ENCODE measurements at regions not wholly inside any gene's neighbourhood (a gene's known extent, or its start where the extent isn't known, plus 50 kb on each side); places are given as distances from the start of the nearest gene placed in this dataset.

- H3K36me3 ChIP-seq (replicated peaks in 1 of 2; ENCODE audit: control extremely low read depth in 1 of 2, control insufficient read depth in 1 of 2, extremely low read depth in 1 of 2, insufficient read depth in 2 of 2, low read length in 1 of 2) = no peaks in the 10 kb centered on the region
- Mint-ChIP-seq H3K9me3 (ENCODE audit: insufficient read depth) (no peaks in the 10 kb centered on the region), H3K4me1 (peaks cover 7% of the 10 kb centered on the region), H3K27ac (no peak overlapping the region), H3K4me3 (no peak overlapping the region), H3K27me3 (peaks cover 22% of the 10 kb centered on the region)
- H3K4me1 ChIP-seq (ENCODE audit: control insufficient read depth in 2 of 2, insufficient read depth in 2 of 2, low read length in 2 of 2) = peaks cover 0 to 5% of the 10 kb centered on the region in 2 donors
- H3K27me3 ChIP-seq (replicated peaks in 1 of 4; ENCODE audit: control extremely low read depth in 1 of 4, control insufficient read depth in 3 of 4, insufficient read depth in 4 of 4, low read length in 3 of 4) = no peaks in the 10 kb centered on the region
- no peaks in the 10 kb centered on the region for H4K20me1 ChIP-seq (ENCODE audit: control insufficient read depth, insufficient read depth, low read length, poor library complexity, severe bottlenecking)
- H3K79me2 ChIP-seq (ENCODE audit: control insufficient read depth, insufficient read depth, low read length) = no peaks in the 10 kb centered on the region
- POLR2A ChIA-PET = no interaction called here
- DNase-seq (no peak), ATAC-seq (ENCODE audit: low read depth) (no peak)
- no peak overlapping the region for H3K4me2 ChIP-seq (replicated peaks; ENCODE audit: low read depth, low read length, poor library complexity, severe bottlenecking)
- CTCF ChIA-PET = no interaction called here
- H2AFZ ChIP-seq (ENCODE audit: insufficient read depth, low read depth, low read length, poor library complexity, severe bottlenecking) = no peak overlapping the region
- intact Hi-C loops (cut with micrococcal nuclease) = no loop called here
- WGBS (ENCODE audit: insufficient coverage) = 96% methylated on average over 7 of the region's 8 CpGs
- no peaks in the 10 kb centered on the region for H3K9me3 ChIP-seq (ENCODE audit: control extremely low read depth in 1 of 3, control insufficient read depth in 2 of 3, insufficient read depth in 1 of 3, low read length in 2 of 3)
- H3K9ac ChIP-seq (ENCODE audit: low read length) = no peak overlapping the region
- TF ChIP-seq EZH2 (IDR thresholded peaks at IDR 0.05; ENCODE audit: borderline replicate concordance, insufficient read depth, low read depth, low read length, poor library complexity, severe bottlenecking) = no peak
- no peak overlapping the region for H3K27ac ChIP-seq (ENCODE audit: low read length in 2 of 2)
- H3K4me3 ChIP-seq (ENCODE audit: control extremely low read depth in 1 of 5, extremely low read depth in 1 of 5, insufficient read depth in 1 of 5, low read depth in 2 of 5, low read length in 4 of 5) = no peak overlapping the region
These were observed 142.2 kb upstream of the AKR1E2 start for GRCh38 chr10:4683838-4684237.

DNA sequence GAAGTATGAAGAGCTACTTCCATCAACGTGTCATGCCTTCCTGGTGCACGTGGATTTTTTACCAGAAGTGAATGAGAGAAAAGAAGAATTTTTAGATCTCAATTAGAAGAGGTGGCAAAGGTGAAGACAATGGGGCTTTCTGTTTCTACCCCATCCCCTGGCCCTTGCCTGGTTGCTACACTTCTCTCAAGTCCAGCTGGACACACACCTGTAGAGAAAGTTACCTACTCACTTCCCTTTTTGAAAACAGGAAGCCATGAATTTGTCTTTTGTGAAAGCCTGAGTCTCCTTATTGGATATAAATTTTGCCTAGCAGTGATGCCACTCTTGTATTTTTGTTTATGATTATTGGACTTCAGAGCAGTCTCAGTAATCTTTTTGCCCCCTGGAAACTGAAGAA, 142.9 kb upstream of the AKR1E2 start:
- no peaks in the 10 kb centered on the region for H3K79me2 ChIP-seq (ENCODE audit: control insufficient read depth, insufficient read depth, low read length)
- no peak overlapping the region for H2AFZ ChIP-seq (ENCODE audit: insufficient read depth, low read depth, low read length, poor library complexity, severe bottlenecking)
- no peak overlapping the region for H3K9ac ChIP-seq (ENCODE audit: low read length)
- H3K27me3 ChIP-seq (replicated peaks in 1 of 4; ENCODE audit: control extremely low read depth in 1 of 4, control insufficient read depth in 3 of 4, insufficient read depth in 4 of 4, low read length in 3 of 4) = no peaks in the 10 kb centered on the region
- Mint-ChIP-seq H3K4me1 (peaks cover 3% of the 10 kb centered on the region), H3K27ac (no peak overlapping the region), H3K9me3 (ENCODE audit: insufficient read depth) (no peaks in the 10 kb centered on the region), H3K27me3 (peaks cover 28% of the 10 kb centered on the region), H3K4me3 (no peak overlapping the region)
- no peaks in the 10 kb centered on the region for H3K4me1 ChIP-seq (ENCODE audit: control insufficient read depth in 2 of 2, insufficient read depth in 2 of 2, low read length in 2 of 2)
- intact Hi-C loops (cut with micrococcal nuclease) = no loop called here
- no peaks in the 10 kb centered on the region for H3K36me3 ChIP-seq (replicated peaks in 1 of 2; ENCODE audit: control extremely low read depth in 1 of 2, control insufficient read depth in 1 of 2, extremely low read depth in 1 of 2, insufficient read depth in 2 of 2, low read length in 1 of 2)
- TF ChIP-seq CTCF (IDR thresholded peaks at IDR 0.05) = no peak
- H4K20me1 ChIP-seq (ENCODE audit: control insufficient read depth, insufficient read depth, low read length, poor library complexity, severe bottlenecking) = no peaks in the 10 kb centered on the region
- no peaks in the 10 kb centered on the region for H3K9me3 ChIP-seq (ENCODE audit: control extremely low read depth in 1 of 3, control insufficient read depth in 2 of 3, insufficient read depth in 1 of 3, low read length in 2 of 3)
- no peak overlapping the region for H3K4me3 ChIP-seq (ENCODE audit: control extremely low read depth in 1 of 5, extremely low read depth in 1 of 5, insufficient read depth in 1 of 5, low read depth in 2 of 5, low read length in 4 of 5)
- DNase-seq (no peak), ATAC-seq (ENCODE audit: low read depth) (no peak)
- no peak overlapping the region for H3K4me2 ChIP-seq (replicated peaks; ENCODE audit: low read depth, low read length, poor library complexity, severe bottlenecking)
- no peak overlapping the region for H3K27ac ChIP-seq (ENCODE audit: low read length in 2 of 2)
- ChIA-PET CTCF (interaction anchor here (1.2 kb wide), 1 partner anchor 26 kb away, joined by 3 read pairs; no protein-coding TSS in a partner anchor), POLR2A (no interaction called here)
- no CpG with 5 or more reads among the region's 2 CpGs for WGBS (ENCODE audit: insufficient coverage)

All from B cell (primary cell).